Esophagus squamous epithelium (tissue), 5 donors: ENCODE measurements at regions not wholly inside any gene's neighbourhood (a gene's known extent, or its start where the extent isn't known, plus 50 kb on each side); places are given as distances from the start of the nearest gene placed in this dataset.

Source experiments
- DNase-seq: peaks from one replicate; lab custom pipeline; 2025; lab: John Stamatoyannopoulos, UW
- H3K27ac ChIP-seq, 4 donors: fragments of 200-600 bp; sonication (generic); one replicate each; pipeline ENCODE4 v1.5.1; 2016 to 2019; ENCODE audit warnings: mild to moderate bottlenecking in 1 of 4
- H3K27me3 ChIP-seq, 4 donors: fragments of 200-600 bp; sonication (generic); 1 replicate in 3 of 4; 2 replicates in 1 of 4; pipeline versions ENCODE4 v1.5.1 to v1.6.0; 2017 to 2021; ENCODE audit warnings: antibody characterized with exemption in 1 of 4
- H3K36me3 ChIP-seq, 3 donors: fragments of 200-600 bp; sonication (generic); one replicate each; pipeline ENCODE4 v1.5.1; 2016 to 2019
- H3K4me1 ChIP-seq, 3 donors: fragments of 200-600 bp; sonication (generic); one replicate each; pipeline ENCODE4 v1.5.1; 2017 to 2019
- H3K4me3 ChIP-seq, 4 donors: fragments of 200-600 bp; sonication (generic); 1 replicate in 3 of 4; 2 replicates in 1 of 4; pipeline ENCODE4 v1.5.1; 2016 to 2019; ENCODE audit warnings: mild to moderate bottlenecking in 2 of 4, moderate library complexity in 1 of 4
- H3K9me3 ChIP-seq, 3 donors: fragments of 200-600 bp; sonication (generic); one replicate each; pipeline ENCODE4 v1.5.1; 2016 to 2019
- POLR2A ChIP-seq, 4 donors: fragments of 450-650 bp; IDR thresholded peaks; one replicate each; pipeline ENCODE4 v1.6.1; 2017; ENCODE audit warnings: antibody characterized with exemption in 4 of 4, mild to moderate bottlenecking in 4 of 4, moderate library complexity in 3 of 4
- WGBS, 2 donors: methylation state at CpG; one replicate each; pipeline ENCODE4 v1.1.5; 2018; 5-methylcytosine and 5-hydroxymethylcytosine counted together
- intact Hi-C: fragments of 100-400 bp; cut with DNase I; formaldehyde crosslinking; loops from one replicate; pipeline ENCODE4 v1.15.0; 2022
- TF ChIP-seq, protein P1 (sequence below), 6 experiments: fragments of 450-650 bp in 4 of 6; fragments of 200-600 bp in 2 of 6; sonication (generic) in 2 of 6; IDR thresholded peaks; one replicate each; pipeline ENCODE4 v1.5.1; 2016 to 2019; ENCODE audit warnings: antibody characterized with exemption in 6 of 6, mild to moderate bottlenecking in 4 of 6, moderate library complexity in 4 of 6
- donor health status: DM: yes; HTN: yes; CAD: no.

GRCh38 chr5:74541381-74541781 lies 99.1 kb downstream of the ENC1 start:
- DNase-seq = no peak
- no peak for TF ChIP-seq POLR2A (IDR thresholded peaks at IDR 0.05)
- TF ChIP-seq, protein P1, sequence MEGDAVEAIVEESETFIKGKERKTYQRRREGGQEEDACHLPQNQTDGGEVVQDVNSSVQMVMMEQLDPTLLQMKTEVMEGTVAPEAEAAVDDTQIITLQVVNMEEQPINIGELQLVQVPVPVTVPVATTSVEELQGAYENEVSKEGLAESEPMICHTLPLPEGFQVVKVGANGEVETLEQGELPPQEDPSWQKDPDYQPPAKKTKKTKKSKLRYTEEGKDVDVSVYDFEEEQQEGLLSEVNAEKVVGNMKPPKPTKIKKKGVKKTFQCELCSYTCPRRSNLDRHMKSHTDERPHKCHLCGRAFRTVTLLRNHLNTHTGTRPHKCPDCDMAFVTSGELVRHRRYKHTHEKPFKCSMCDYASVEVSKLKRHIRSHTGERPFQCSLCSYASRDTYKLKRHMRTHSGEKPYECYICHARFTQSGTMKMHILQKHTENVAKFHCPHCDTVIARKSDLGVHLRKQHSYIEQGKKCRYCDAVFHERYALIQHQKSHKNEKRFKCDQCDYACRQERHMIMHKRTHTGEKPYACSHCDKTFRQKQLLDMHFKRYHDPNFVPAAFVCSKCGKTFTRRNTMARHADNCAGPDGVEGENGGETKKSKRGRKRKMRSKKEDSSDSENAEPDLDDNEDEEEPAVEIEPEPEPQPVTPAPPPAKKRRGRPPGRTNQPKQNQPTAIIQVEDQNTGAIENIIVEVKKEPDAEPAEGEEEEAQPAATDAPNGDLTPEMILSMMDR (IDR thresholded peaks at IDR 0.05) = no peak
- Histone ChIP-seq H3K27me3 (no peaks in the 10 kb centered on the region), H3K27ac (no peak overlapping the region), H3K4me3 (no peak overlapping the region), H3K4me1 (peaks cover 9 to 36% (median 11%) of the 10 kb centered on the region in 3 donors), H3K9me3 (no peaks in the 10 kb centered on the region), H3K36me3 (no peaks in the 10 kb centered on the region)
- 24 to 31% methylated on average over 1 of the region's 1 CpG for WGBS, 2 donors
- intact Hi-C loops = no loop called here

- WGBS, 2 donors = 82 to 100% methylated on average over 1 of the region's 1 CpG
- H3K27me3 ChIP-seq = no peaks in the 10 kb centered on the region
- no peak overlapping the region for H3K27ac ChIP-seq
- H3K9me3 ChIP-seq = no peaks in the 10 kb centered on the region
- intact Hi-C loops = no loop called here
- peaks cover 9 to 36% (median 11%) of the 10 kb centered on the region in 3 donors for H3K4me1 ChIP-seq
- no peak for TF ChIP-seq POLR2A (IDR thresholded peaks at IDR 0.05)
- TF ChIP-seq, protein P1 (IDR thresholded peaks at IDR 0.05) = no peak
- H3K36me3 ChIP-seq = no peaks in the 10 kb centered on the region
- no peak for DNase-seq
- H3K4me3 ChIP-seq = no peak overlapping the region
Observed at GRCh38 chr5:74540622-74541021, 99.9 kb downstream of the ENC1 start.

DNA sequence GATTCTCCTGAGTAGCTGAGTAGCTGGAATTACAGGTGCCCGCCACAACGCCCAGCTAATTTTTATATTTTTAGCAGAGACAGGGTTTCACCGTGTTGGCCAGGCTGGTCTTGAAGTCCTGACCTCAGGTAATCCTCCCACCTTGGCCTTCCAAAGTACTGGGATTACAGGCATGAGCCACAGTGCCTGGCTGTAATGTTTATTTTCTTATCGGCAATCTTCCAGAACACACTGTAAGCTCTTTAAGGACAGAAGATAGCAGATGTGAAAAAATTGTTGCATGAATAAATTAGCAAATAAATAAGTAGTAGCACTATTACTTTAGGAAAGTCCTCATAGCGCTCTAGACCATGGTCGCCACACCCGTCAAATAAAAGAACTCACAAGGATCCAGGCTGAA lies 100.5 kb downstream of the ENC1 start:
- TF ChIP-seq, protein P1 (IDR thresholded peaks at IDR 0.05) = no peak
- no peak for TF ChIP-seq POLR2A (IDR thresholded peaks at IDR 0.05)
- 50 to 56% methylated on average over 7 of the region's 7 CpGs for WGBS, 2 donors
- intact Hi-C loops = no loop called here

GRCh38 chr5:74538206-74538661 lies 102.3 kb downstream of the ENC1 start:
- Histone ChIP-seq H3K36me3 (no peaks in the 10 kb centered on the region), H3K4me1 (peaks cover under 1 to 24% (median 4%) of the 10 kb centered on the region in 3 donors), H3K27ac (peak overlapping the region in 1 of 4 donors; percentile 23), H3K9me3 (peaks cover 0 to 12% (median 0%) of the 10 kb centered on the region in 3 donors), H3K27me3 (no peaks in the 10 kb centered on the region), H3K4me3 (no peak overlapping the region)
- intact Hi-C loops = no loop called here
- DNase-seq = no peak
- TF ChIP-seq POLR2A (IDR thresholded peaks at IDR 0.05) = no peak
- TF ChIP-seq, protein P1 (IDR thresholded peaks at IDR 0.05) = no peak
- 33 to 37% methylated on average over 2 to 3 of the region's 3 CpGs for WGBS, 2 donors

More for the DNA sequence above, 100.5 kb downstream of the ENC1 start:
- H3K4me3 ChIP-seq = no peak overlapping the region
- DNase-seq = no peak
- H3K36me3 ChIP-seq = no peaks in the 10 kb centered on the region
- H3K9me3 ChIP-seq = no peaks in the 10 kb centered on the region
- H3K4me1 ChIP-seq = peaks cover 9 to 36% (median 11%) of the 10 kb centered on the region in 3 donors
- H3K27me3 ChIP-seq = no peaks in the 10 kb centered on the region
- no peak overlapping the region for H3K27ac ChIP-seq

- no peak for DNase-seq
- WGBS, 2 donors = 86 to 91% methylated on average over 1 of the region's 1 CpG
- intact Hi-C loops = no loop called here
- Histone ChIP-seq H3K4me1 (peaks cover 0 to 18% (median 0%) of the 10 kb centered on the region in 3 donors), H3K9me3 (peaks cover 0 to 12% (median 0%) of the 10 kb centered on the region in 3 donors), H3K4me3 (no peak overlapping the region), H3K27ac (no peak overlapping the region), H3K27me3 (no peaks in the 10 kb centered on the region), H3K36me3 (no peaks in the 10 kb centered on the region)
- TF ChIP-seq, protein P1 (IDR thresholded peaks at IDR 0.05) = no peak
- no peak for TF ChIP-seq POLR2A (IDR thresholded peaks at IDR 0.05)
Observed at GRCh38 chr5:74536658-74537057, 103.9 kb downstream of the ENC1 start.
